Activated CD4-positive, alpha-beta T cell treated with anti-CD3 and anti-CD28 coated beads, Interleukin-2, Interleukin-4, amounts not matched to agents 100 ng/mL and 50 ng/mL, durations not matched to agents 16 hours and 8 hours (primary cell): ENCODE measurements at regions not wholly inside any gene's neighbourhood (a gene's known extent, or its start where the extent isn't known, plus 50 kb on each side); places are given as distances from the start of the nearest gene placed in this dataset.

Experiments
- DNase-seq: peaks from one replicate; pipeline ENCODE4 v3.0.0-alpha.2; 2020; ENCODE audit warnings: low spot score

GRCh38 chr6:130314271-130314670 is 51.5 kb upstream of the TMEM200A start:
- DNase-seq, result no peak

- no peak for DNase-seq
Measured at GRCh38 chr6:130313206-130313605, 52.6 kb upstream of the TMEM200A start.

GRCh38 chr6:130309028-130309427 is 56.8 kb upstream of the TMEM200A start:
- DNase-seq, result no peak

GRCh38 chr6:130307752-130308361 is 58.0 kb upstream of the TMEM200A start:
- DNase-seq, result peak; percentile 20

- DNase-seq, result no peak
Measured at GRCh38 chr6:130306377-130306776, 59.4 kb upstream of the TMEM200A start.

- no peak for DNase-seq
Measured at GRCh38 chr6:130303431-130303830, 62.4 kb upstream of the TMEM200A start.

- DNase-seq, result no peak
Measured at GRCh38 chr6:130298258-130298657, 67.6 kb upstream of the TMEM200A start.

GRCh38 chr6:130296854-130297253 is 69.0 kb upstream of the TMEM200A start:
- no peak for DNase-seq

GRCh38 chr6:130293800-130294199 is 71.0 kb upstream of the SAMD3 start:
- peak; percentile 50 for DNase-seq

GRCh38 chr6:130288065-130288464 is 65.3 kb upstream of the SAMD3 start:
- DNase-seq, result no peak

GRCh38 chr6:130282234-130282995 is 59.7 kb upstream of the SAMD3 start:
- peak; percentile 48 for DNase-seq

- no peak for DNase-seq
Measured at GRCh38 chr6:130276507-130276906, 53.8 kb upstream of the SAMD3 start.

- DNase-seq, result no peak
Measured at GRCh38 chr6:130274007-130274406, 51.3 kb upstream of the SAMD3 start.
